ENCODE measurements at regions not wholly inside any gene's neighbourhood (a gene's known extent, or its start where the extent isn't known, plus 50 kb on each side); places are given as distances from the start of the nearest gene placed in this dataset.

DNA sequence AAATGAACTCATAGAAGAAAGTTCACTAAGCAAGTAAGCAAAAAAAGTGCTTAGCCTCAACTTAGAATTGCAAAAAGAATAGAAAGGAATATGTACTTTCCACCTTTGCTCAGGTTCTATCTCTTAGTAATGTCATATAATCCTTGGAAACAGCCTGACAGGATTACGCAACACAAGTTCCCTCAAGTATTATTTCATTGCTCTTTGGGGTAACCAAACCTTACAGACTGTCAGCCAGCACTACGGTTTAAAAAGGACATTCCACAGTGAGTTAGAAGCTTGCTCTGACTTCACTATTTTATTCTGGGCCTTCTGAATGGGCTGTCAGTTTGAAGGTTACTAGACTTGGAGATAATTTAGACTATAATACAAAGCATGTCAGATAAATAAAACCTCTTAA, 264.0 kb downstream of the ATXN7L3B start:
- Histone ChIP-seq H3K27ac (ENCODE audit: low read length) (no peak overlapping the region), H3F3A (ENCODE audit: low read length, unreplicated experiment) (no peaks in the 10 kb centered on the region), H3K27me3 (ENCODE audit: low read length) (no peaks in the 10 kb centered on the region), H3K4me1 (ENCODE audit: insufficient read depth, low read length) (no peaks in the 10 kb centered on the region), H3K9ac (ENCODE audit: low read length) (no peak overlapping the region), H4K20me1 (ENCODE audit: low read length) (no peaks in the 10 kb centered on the region), H3K79me2 (ENCODE audit: low read length) (no peaks in the 10 kb centered on the region), H3K36me3 (ENCODE audit: low read depth, low read length) (no peaks in the 10 kb centered on the region), H2AFZ (ENCODE audit: low read length) (no peak overlapping the region), H3K9me3 (ENCODE audit: low read length) (no peaks in the 10 kb centered on the region), H3K9me2 (replicated peaks; ENCODE audit: low read length) (no peaks in the 10 kb centered on the region), H3K4me3 (ENCODE audit: low read length) (no peak overlapping the region), H3K4me2 (ENCODE audit: low read length) (no peak overlapping the region)
- DNase-seq: no peak
- intact Hi-C loops (cut with micrococcal nuclease): loop anchor here (5.0 kb wide), 2 partner anchors 54 to 486 kb away; no protein-coding TSS in a partner anchor
- POLR2A ChIA-PET (ENCODE audit: unreplicated experiment): no interaction called here
- CTCF ChIA-PET: no interaction called here
- TF ChIP-seq EZH2phosphoT487 (IDR thresholded peaks at IDR 0.05; ENCODE audit: borderline replicate concordance, low read length) (no peak), EZH2 (IDR thresholded peaks at IDR 0.05; ENCODE audit: low read length, unreplicated experiment) (no peak)
- no peak for ATAC-seq
- no TSS peak for BruUV-seq (replicated peaks)

DNA sequence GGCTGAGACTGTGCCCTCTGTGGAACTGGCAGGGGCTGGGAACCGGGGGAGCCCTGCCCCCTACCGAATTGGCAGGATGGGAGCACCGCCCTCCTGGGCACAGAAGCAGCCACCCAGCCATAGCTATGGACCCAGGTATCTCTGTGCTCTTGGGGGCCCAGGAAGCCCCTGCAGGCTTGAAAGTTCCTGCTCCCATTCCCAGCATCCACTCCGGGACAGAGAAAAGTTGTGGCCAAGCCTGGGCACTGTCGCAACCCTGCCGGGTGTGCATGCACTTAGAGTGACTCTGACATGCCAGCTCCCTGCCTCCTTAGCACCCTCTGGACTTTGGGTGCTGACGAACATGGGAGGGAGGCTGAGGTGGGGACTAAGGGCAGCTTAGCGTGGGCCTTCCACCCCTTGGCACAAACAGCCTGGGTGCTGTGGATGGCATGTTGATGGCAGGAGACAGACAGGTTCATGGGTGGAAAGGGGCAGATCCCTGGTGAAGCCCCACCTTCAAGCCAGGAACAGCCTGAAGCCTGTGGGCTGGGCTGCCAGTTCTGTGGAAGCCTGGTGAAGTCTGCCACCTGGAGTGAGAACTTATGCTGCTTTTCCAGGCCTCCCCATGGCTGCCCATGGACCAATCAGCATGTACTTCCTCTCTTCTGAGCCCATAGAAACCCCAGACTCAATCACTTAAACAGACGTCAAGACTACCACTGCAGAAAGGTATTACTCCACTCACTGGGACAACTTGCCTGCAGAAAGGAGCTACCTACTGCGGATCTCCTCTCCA, 279.0 kb downstream of the ATXN7L3B start:
- H4K20me1 ChIP-seq (ENCODE audit: low read length): no peaks in the 10 kb centered on the region
- no peak overlapping the region for H3K4me2 ChIP-seq (ENCODE audit: low read length)
- H3K4me3 ChIP-seq (ENCODE audit: low read length): no peak overlapping the region
- H3K9me2 ChIP-seq (replicated peaks; ENCODE audit: low read length): no peaks in the 10 kb centered on the region
- BruUV-seq (replicated peaks): no TSS peak
- H2AFZ ChIP-seq (ENCODE audit: low read length): no peak overlapping the region
- H3K9ac ChIP-seq (ENCODE audit: low read length): no peak overlapping the region
- H3K4me1 ChIP-seq (ENCODE audit: insufficient read depth, low read length): no peaks in the 10 kb centered on the region
- no peaks in the 10 kb centered on the region for H3K27me3 ChIP-seq (ENCODE audit: low read length)
- no peaks in the 10 kb centered on the region for H3F3A ChIP-seq (ENCODE audit: low read length, unreplicated experiment)
- intact Hi-C loops (cut with micrococcal nuclease): no loop called here
- TF ChIP-seq EZH2phosphoT487 (IDR thresholded peaks at IDR 0.05; ENCODE audit: borderline replicate concordance, low read length) (no peak), EZH2 (IDR thresholded peaks at IDR 0.05; ENCODE audit: low read length, unreplicated experiment) (no peak)
- TF ChIP-seq, protein P1, sequence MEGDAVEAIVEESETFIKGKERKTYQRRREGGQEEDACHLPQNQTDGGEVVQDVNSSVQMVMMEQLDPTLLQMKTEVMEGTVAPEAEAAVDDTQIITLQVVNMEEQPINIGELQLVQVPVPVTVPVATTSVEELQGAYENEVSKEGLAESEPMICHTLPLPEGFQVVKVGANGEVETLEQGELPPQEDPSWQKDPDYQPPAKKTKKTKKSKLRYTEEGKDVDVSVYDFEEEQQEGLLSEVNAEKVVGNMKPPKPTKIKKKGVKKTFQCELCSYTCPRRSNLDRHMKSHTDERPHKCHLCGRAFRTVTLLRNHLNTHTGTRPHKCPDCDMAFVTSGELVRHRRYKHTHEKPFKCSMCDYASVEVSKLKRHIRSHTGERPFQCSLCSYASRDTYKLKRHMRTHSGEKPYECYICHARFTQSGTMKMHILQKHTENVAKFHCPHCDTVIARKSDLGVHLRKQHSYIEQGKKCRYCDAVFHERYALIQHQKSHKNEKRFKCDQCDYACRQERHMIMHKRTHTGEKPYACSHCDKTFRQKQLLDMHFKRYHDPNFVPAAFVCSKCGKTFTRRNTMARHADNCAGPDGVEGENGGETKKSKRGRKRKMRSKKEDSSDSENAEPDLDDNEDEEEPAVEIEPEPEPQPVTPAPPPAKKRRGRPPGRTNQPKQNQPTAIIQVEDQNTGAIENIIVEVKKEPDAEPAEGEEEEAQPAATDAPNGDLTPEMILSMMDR (conservative IDR thresholded peaks at IDR 0.05; ENCODE audit: low read depth, low read length): no peak
- DNase-seq (no peak), ATAC-seq (0 out of 2 replicates have a peak, but pooled peaks have one; percentile 20)
- ChIA-PET POLR2A (ENCODE audit: unreplicated experiment) (no interaction called here), CTCF (no interaction called here)
- H3K9me3 ChIP-seq (ENCODE audit: low read length): no peaks in the 10 kb centered on the region
- H3K36me3 ChIP-seq (ENCODE audit: low read depth, low read length): no peaks in the 10 kb centered on the region
- no peak overlapping the region for H3K27ac ChIP-seq (ENCODE audit: low read length)
- no peaks in the 10 kb centered on the region for H3K79me2 ChIP-seq (ENCODE audit: low read length)

DNA sequence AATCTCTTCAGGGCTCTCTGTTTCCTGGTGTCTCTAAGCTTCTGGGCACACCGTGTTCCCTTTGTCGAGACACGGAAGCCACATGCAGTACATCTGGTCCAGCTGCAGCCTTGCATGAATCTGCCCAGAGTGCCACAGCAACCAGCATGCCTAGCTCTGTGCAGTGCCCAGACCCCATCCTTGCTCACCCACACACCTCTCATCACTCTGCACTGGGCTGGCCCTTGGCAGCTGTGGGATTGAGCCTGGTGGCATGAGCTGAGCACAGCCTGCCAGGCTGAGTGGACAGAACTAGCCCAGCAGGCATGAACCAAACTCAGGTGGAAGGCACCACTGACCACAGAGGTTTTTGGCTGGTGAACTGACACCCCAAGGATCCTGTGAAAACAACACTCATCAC, 279.9 kb downstream of the ATXN7L3B start:
- TF ChIP-seq EZH2 (IDR thresholded peaks at IDR 0.05; ENCODE audit: low read length, unreplicated experiment) (no peak), EZH2phosphoT487 (IDR thresholded peaks at IDR 0.05; ENCODE audit: borderline replicate concordance, low read length) (no peak)
- TF ChIP-seq, protein P1 (conservative IDR thresholded peaks at IDR 0.05; ENCODE audit: low read depth, low read length): no peak
- no TSS peak for BruUV-seq (replicated peaks)
- H3K79me2 ChIP-seq (ENCODE audit: low read length): no peaks in the 10 kb centered on the region
- no peaks in the 10 kb centered on the region for H4K20me1 ChIP-seq (ENCODE audit: low read length)
- POLR2A ChIA-PET (ENCODE audit: unreplicated experiment): no interaction called here
- DNase-seq (no peak), ATAC-seq (no peak)
- H3K9me3 ChIP-seq (ENCODE audit: low read length): no peaks in the 10 kb centered on the region
- no peaks in the 10 kb centered on the region for H3K9me2 ChIP-seq (replicated peaks; ENCODE audit: low read length)
- H3K4me1 ChIP-seq (ENCODE audit: insufficient read depth, low read length): no peaks in the 10 kb centered on the region
- no peak overlapping the region for H3K4me2 ChIP-seq (ENCODE audit: low read length)
- H3K27ac ChIP-seq (ENCODE audit: low read length): no peak overlapping the region
- no peaks in the 10 kb centered on the region for H3K36me3 ChIP-seq (ENCODE audit: low read depth, low read length)
- H3K9ac ChIP-seq (ENCODE audit: low read length): no peak overlapping the region
- CTCF ChIA-PET: no interaction called here
- intact Hi-C loops (cut with micrococcal nuclease): no loop called here
- no peaks in the 10 kb centered on the region for H3K27me3 ChIP-seq (ENCODE audit: low read length)
- no peak overlapping the region for H2AFZ ChIP-seq (ENCODE audit: low read length)
- H3K4me3 ChIP-seq (ENCODE audit: low read length): no peak overlapping the region
- no peaks in the 10 kb centered on the region for H3F3A ChIP-seq (ENCODE audit: low read length, unreplicated experiment)

Data from PC-3 (cell line).